Spinal cord (tissue), 9 donors: ENCODE measurements at regions not wholly inside any gene's neighbourhood (a gene's known extent, or its start where the extent isn't known, plus 50 kb on each side); places are given as distances from the start of the nearest gene placed in this dataset.
"Not testable (repeated sequence)": the region's sequence is repeated elsewhere in the genome, so short reads cannot be mapped to it uniquely, and the experiment has no call there.

Source experiments
- DNase-seq, 6 donors: peaks; one replicate each; pipeline versions ENCODE4 v3.0.0 to v3.0.0-alpha.2; 2013 to 2015; ENCODE audit warnings: low spot score in 6 of 6, low read depth in 4 of 6
- H3K27ac ChIP-seq: one replicate; pipeline ENCODE4 v1.5.1; 2013; ENCODE audit warnings: low read depth, low read length, control low read depth
- H3K27me3 ChIP-seq: one replicate; pipeline ENCODE4 v1.6.1; 2013; ENCODE audit warnings: low read length; ENCODE audit not compliant: control insufficient read depth, insufficient read depth
- H3K36me3 ChIP-seq: one replicate; pipeline ENCODE4 v1.6.1; 2013; ENCODE audit warnings: low read length; ENCODE audit not compliant: control insufficient read depth, insufficient read depth
- H3K4me1 ChIP-seq: one replicate; pipeline ENCODE4 v1.6.1; 2013; ENCODE audit warnings: low read length; ENCODE audit not compliant: control insufficient read depth, insufficient read depth
- H3K4me3 ChIP-seq: one replicate; pipeline ENCODE4 v1.5.1; 2013; ENCODE audit warnings: low read depth, low read length, control low read depth
- H3K9me3 ChIP-seq: one replicate; pipeline ENCODE4 v1.6.1; 2013; ENCODE audit warnings: low read length; ENCODE audit not compliant: control insufficient read depth, insufficient read depth
- WGBS: methylation state at CpG from one replicate; pipeline ENCODE4 v1.1.5; 2013; ENCODE audit warnings: missing lambda C conversion rate; ENCODE audit not compliant: insufficient coverage; 5-methylcytosine and 5-hydroxymethylcytosine counted together
- donor health status: healthy.

DNA sequence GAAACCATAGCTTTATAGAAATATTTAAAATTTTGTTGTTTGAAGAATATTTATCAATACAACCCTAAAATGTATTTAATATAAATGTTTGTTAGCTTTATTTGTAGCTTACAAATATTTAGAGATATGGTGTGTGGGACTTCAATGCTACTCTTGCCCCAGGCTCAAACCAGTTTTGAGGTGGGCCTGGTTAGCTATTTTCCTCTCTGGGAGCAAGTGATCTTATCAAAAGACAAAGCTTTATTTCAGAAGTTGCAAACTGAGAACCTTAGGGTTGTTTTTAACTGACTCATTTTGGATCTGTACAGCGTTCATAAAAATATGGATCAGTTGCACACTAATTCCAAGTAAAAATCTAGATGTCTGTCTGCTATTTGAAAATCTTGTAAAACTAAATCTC lies 563.6 kb upstream of the CDH2 start:
- Histone ChIP-seq H3K27me3 (no peaks in the 10 kb centered on the region), H3K4me3 (no peak overlapping the region), H3K4me1 (no peaks in the 10 kb centered on the region), H3K27ac (no peak overlapping the region), H3K9me3 (no peaks in the 10 kb centered on the region), H3K36me3 (no peaks in the 10 kb centered on the region)
- no CpG with 5 or more reads among the region's 1 CpG for WGBS
- no peak for DNase-seq

DNA sequence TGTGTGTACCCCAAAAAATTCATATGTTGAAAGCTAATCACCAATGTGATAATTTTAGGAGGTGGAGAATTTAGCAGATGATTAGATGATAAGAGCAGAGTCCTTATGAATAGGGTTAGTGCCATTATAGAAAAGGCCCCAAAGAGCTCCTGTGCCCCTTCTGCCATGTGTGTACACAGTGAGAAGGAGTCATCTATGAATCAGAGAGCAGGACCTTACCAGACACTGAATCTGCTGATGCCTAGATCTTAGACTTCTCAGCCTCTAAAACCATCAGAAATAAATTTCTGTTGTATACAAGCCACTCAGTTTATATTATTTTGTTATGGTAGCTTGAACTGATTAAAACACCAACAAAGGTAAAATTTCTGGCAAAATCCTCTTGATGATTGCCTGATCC lies 560.0 kb upstream of the CDH2 start:
- no peaks in the 10 kb centered on the region for H3K27me3 ChIP-seq
- no peak overlapping the region for H3K27ac ChIP-seq
- H3K9me3 ChIP-seq, result no peaks in the 10 kb centered on the region
- H3K4me3 ChIP-seq, result no peak overlapping the region
- no peaks in the 10 kb centered on the region for H3K4me1 ChIP-seq
- no peaks in the 10 kb centered on the region for H3K36me3 ChIP-seq
- no peak for DNase-seq

DNA sequence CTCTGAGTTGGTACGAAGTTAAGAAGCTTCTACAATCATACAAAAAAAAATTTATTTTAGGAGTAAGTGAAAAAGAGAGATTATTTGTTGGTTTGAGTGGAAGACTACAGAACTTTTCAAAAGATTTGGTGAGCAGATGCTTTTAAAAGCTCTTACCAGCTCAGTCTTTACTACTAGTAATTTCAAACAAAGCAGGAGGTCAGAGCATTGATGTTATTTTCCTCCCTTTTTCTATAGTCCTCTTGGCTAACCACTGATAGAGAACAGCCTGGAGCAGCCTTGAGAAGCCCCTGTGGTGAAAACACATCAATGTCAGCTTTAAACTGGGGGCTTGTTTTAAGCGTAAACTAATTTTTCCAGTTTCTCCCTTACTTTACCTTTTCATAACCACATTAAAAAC lies 559.3 kb upstream of the CDH2 start:
- Histone ChIP-seq H3K36me3 (no peaks in the 10 kb centered on the region), H3K4me1 (no peaks in the 10 kb centered on the region), H3K27ac (no peak overlapping the region), H3K4me3 (no peak overlapping the region), H3K9me3 (no peaks in the 10 kb centered on the region), H3K27me3 (no peaks in the 10 kb centered on the region)
- DNase-seq, result peak in 1 of 6 donors; percentile 18
- no CpG with 5 or more reads among the region's 2 CpGs for WGBS

DNA sequence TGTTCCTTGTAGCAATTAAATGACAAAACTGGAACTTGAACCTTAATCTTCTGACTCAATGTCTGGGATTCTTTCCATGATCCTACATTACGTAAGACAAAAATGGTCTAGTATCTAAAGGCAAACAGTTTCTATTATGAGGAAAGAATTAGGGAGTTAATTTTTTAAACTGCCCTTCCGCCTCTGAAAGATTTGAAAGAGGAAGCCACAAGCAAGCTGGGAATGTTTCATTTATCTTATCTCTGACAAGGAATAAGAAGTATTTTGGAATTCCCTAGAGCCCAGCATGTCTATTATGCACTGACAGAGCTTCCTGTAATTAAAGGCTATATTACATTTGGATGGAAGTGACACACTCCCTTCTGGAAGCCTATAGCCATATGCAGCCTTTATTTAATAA lies 558.8 kb upstream of the CDH2 start:
- no peak for DNase-seq
- no peaks in the 10 kb centered on the region for H3K36me3 ChIP-seq
- WGBS, result no CpG with 5 or more reads among the region's 2 CpGs
- no peaks in the 10 kb centered on the region for H3K9me3 ChIP-seq
- no peak overlapping the region for H3K27ac ChIP-seq
- H3K4me3 ChIP-seq, result no peak overlapping the region
- no peaks in the 10 kb centered on the region for H3K27me3 ChIP-seq
- no peaks in the 10 kb centered on the region for H3K4me1 ChIP-seq

DNA sequence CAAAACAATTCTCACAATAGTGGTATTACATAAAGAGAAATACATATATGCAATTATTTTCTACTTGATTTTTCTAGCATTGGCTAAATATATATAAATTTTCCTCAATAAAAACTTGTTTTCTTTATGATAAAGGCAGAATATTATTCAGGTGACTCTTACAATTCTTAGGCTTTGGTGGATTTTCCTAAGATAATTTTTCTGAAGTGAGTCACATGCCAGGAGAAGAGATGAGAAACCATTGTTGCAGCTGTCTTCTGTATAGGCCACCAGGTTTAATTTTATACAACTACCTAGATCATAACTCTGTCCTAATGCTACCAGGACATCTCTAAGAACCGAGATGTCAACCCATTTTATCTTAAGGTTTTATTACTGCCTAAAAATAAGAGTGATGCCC lies 552.4 kb upstream of the CDH2 start:
- Histone ChIP-seq H3K4me1 (no peaks in the 10 kb centered on the region), H3K27me3 (no peaks in the 10 kb centered on the region), H3K9me3 (no peaks in the 10 kb centered on the region), H3K36me3 (no peaks in the 10 kb centered on the region), H3K4me3 (no peak overlapping the region), H3K27ac (no peak overlapping the region)
- WGBS, result no CpG with 5 or more reads among the region's 1 CpG
- no peak for DNase-seq

DNA sequence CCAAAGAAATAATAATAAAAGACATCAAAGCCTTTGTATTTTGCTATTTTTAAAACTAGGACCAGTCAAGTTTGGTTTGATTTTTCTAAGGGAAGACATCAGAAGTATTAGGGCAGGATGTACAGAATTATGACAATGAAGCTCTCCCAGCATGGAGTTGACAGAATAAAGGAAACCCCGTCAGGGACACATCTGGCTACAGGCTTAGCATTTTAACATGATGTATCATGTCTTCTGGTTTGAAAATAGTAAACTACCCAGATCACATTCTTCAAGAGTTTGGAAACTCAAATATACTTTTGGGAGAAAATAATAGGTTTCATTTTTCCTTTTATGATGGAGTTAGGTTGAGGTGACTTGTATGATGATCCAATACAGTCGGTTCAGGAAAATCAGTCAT lies 552.0 kb upstream of the CDH2 start:
- no peak for DNase-seq
- no peaks in the 10 kb centered on the region for H3K27me3 ChIP-seq
- H3K36me3 ChIP-seq, result no peaks in the 10 kb centered on the region
- no CpG with 5 or more reads among the region's 2 CpGs for WGBS
- H3K4me3 ChIP-seq, result no peak overlapping the region
- H3K27ac ChIP-seq, result no peak overlapping the region
- no peaks in the 10 kb centered on the region for H3K9me3 ChIP-seq
- no peaks in the 10 kb centered on the region for H3K4me1 ChIP-seq

DNA sequence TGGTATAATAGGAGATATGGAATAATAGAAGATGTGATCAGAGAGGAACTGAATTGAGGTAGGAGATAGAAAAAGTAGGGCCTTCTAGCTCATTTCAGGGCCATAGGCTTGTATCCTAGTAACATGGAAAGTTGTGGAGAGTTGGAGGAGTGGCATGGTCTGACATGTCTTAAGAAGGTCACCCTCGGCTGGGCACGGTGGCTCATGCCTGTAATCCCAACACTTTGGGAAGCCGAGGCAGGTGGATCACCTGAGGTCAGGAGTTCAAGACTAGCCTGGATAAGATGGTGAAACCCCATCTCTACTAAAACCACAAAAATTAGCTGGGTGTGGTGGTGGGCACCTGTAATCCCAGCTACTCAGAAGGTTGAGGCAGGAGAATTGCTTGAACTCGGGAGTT lies 550.3 kb upstream of the CDH2 start:
- 100% methylated on average over 1 of the region's 4 CpGs for WGBS
- H3K4me1 ChIP-seq, H3K9me3 ChIP-seq, DNase-seq, H3K4me3 ChIP-seq, H3K27ac ChIP-seq, H3K27me3 ChIP-seq, H3K36me3 ChIP-seq: not testable (repeated sequence)

DNA sequence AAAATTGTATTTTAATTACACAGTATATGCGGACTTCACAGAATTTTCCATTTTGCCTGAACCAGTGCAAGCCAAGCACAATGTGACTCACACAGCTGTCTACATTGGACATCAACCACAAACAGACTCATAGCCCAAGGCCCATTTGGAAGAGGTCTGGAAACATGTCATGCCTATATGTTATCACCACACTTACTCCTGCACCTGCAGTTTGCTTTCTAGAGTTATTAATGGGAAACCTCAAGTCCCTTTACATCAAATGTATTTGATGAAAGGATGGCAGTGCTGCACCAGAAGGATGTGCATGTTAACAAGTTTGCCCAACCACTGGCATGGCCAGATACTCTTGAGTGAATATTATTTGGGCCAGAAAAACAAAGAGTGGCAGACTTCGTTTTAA lies 548.9 kb upstream of the CDH2 start:
- no peak for DNase-seq
- no peaks in the 10 kb centered on the region for H3K4me1 ChIP-seq
- no peaks in the 10 kb centered on the region for H3K27me3 ChIP-seq
- H3K27ac ChIP-seq, result no peak overlapping the region
- no peaks in the 10 kb centered on the region for H3K9me3 ChIP-seq
- H3K36me3 ChIP-seq, result no peaks in the 10 kb centered on the region
- 33% methylated on average over 1 of the region's 2 CpGs for WGBS
- no peak overlapping the region for H3K4me3 ChIP-seq

DNA sequence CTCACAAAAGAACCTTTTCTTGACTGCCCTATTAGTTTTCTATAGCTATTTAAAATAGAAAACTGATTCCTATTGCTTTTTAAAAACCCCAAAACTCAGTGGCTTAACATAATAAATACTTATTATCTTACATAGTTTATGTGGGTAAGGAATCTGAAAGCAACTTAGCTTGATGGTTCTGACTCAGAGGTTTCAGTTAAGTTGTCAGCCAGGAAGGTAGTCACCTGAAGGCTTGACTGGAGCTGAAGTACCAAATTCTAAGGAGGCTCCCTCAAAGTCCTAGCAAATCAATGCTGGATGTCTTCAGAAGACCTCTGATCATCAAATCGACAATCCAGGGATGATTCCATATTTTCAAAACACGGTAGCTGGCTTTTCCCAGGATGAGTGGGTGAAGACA lies 546.6 kb upstream of the CDH2 start:
- no peaks in the 10 kb centered on the region for H3K27me3 ChIP-seq
- WGBS, result 100% methylated on average over 1 of the region's 2 CpGs
- H3K27ac ChIP-seq, result no peak overlapping the region
- no peaks in the 10 kb centered on the region for H3K36me3 ChIP-seq
- H3K4me1 ChIP-seq, result no peaks in the 10 kb centered on the region
- DNase-seq, result no peak
- no peaks in the 10 kb centered on the region for H3K9me3 ChIP-seq
- no peak overlapping the region for H3K4me3 ChIP-seq

DNA sequence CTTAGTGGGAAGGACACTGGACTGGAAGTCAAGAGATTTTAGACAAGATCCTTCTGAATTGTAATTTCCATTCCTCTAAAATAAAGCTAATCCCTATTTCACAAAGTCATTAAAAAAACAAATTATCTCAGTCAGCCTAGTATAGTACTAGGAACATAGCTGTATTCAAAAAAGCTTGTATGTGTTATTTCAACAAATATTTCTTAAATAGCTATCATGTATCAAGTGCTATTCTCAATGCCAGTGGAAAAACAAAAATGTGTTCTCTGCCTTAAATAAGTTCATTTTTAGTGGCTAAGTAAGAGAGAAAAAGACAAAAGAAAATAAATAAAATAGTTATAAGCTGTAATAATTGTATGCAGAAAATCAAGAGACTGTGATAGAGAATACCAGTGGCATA lies 541.8 kb upstream of the CDH2 start:
- DNase-seq, result no peak
- no peaks in the 10 kb centered on the region for H3K4me1 ChIP-seq
- no peaks in the 10 kb centered on the region for H3K27me3 ChIP-seq
- H3K27ac ChIP-seq, result no peak overlapping the region
- H3K4me3 ChIP-seq, result no peak overlapping the region
- no peaks in the 10 kb centered on the region for H3K9me3 ChIP-seq
- H3K36me3 ChIP-seq, result no peaks in the 10 kb centered on the region

DNA sequence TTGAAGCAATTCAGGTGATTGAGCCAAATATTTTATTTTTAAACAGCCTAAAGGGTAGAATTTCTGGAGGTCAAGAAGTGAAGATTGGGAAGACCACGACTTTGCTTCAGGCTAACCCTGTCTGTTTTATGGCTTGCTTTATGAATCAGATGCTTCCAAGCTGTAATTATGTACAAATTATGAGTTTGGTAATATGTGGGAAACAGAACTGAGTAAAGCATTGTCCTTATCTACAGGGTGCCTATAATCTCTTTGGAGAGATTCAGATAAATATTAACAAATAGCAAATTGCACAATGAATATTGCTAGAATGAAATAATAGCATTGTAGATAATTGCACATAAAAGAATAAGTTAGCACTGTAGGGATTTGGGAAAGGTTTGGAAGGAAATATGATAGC lies 539.4 kb upstream of the CDH2 start:
- no peaks in the 10 kb centered on the region for H3K9me3 ChIP-seq
- H3K4me3 ChIP-seq, result no peak overlapping the region
- H3K4me1 ChIP-seq, result no peaks in the 10 kb centered on the region
- WGBS, result 71% methylated on average over 1 of the region's 1 CpG
- H3K36me3 ChIP-seq, result no peaks in the 10 kb centered on the region
- no peaks in the 10 kb centered on the region for H3K27me3 ChIP-seq
- DNase-seq, result peak in 1 of 6 donors; percentile 51
- H3K27ac ChIP-seq, result no peak overlapping the region
